NCI-H524 treated with DMSO at 0.1 percent for 48 hours (cell line): ENCODE measurements at regions not wholly inside any gene's neighbourhood (a gene's known extent, or its start where the extent isn't known, plus 50 kb on each side); places are given as distances from the start of the nearest gene placed in this dataset.

Source experiments
- DNase-seq: peaks from one replicate; lab custom pipeline; 2025; lab: John Stamatoyannopoulos, UW

DNA sequence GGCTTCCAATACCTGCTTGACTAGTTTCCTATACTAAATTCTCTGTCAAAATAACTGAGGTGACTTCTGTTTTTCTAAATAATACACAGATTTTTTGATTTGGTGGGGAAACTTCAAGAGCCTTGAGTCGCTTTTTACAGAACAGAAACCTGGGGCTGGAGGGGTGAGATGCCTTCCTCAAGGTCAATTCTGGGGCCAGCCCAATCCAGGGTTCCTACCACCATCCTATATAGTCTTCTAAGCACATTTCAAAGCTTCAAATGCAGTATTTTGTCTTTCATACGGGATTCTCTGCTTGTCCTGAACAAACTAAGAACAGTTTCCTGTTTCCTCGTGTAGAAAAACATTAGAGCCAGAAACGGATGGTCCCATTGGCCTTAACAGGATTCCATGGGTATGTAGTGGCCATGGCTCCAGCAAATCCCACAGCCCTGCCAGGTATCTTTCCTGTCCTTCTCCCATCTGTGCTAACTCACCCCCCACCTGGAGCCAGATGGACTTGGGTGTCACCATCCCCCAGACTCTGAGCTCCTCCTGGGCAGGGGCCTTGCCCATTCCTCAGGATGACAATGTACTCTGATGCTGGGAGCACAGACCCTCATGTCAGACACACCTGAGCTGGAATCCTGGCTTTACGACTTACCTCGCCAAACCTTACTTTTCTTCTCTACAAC is 146.9 kb downstream of the KLF13 start:
- peak; percentile 28 for DNase-seq

GRCh38 chr15:31474059-31474868 is 147.6 kb downstream of the KLF13 start:
- DNase-seq, result no peak

- DNase-seq, result no peak
These were observed 149.7 kb downstream of the KLF13 start for GRCh38 chr15:31476236-31476810.

DNA sequence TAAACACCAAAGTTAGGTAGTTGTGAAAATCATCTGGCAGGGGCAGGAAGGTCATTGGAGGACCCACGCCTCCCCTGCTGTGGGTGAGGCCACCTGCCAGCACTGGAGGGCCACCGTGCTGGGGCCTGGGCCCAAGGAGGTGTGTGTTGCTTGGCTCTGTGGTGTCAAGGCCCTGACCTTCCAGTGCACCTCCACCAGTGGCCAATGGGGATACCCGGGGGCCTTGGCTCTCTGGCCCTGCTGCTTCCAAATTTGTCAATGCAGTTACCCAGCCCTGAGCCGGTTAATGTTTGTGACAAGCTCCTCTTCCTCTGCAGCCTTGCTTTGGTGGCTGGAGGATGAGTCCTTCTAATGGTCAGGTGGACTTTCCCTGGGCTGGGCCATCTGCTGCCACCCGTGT is 150.2 kb downstream of the KLF13 start:
- no peak for DNase-seq

- no peak for DNase-seq
These were observed 150.7 kb downstream of the KLF13 start for GRCh38 chr15:31477301-31477700.

DNA sequence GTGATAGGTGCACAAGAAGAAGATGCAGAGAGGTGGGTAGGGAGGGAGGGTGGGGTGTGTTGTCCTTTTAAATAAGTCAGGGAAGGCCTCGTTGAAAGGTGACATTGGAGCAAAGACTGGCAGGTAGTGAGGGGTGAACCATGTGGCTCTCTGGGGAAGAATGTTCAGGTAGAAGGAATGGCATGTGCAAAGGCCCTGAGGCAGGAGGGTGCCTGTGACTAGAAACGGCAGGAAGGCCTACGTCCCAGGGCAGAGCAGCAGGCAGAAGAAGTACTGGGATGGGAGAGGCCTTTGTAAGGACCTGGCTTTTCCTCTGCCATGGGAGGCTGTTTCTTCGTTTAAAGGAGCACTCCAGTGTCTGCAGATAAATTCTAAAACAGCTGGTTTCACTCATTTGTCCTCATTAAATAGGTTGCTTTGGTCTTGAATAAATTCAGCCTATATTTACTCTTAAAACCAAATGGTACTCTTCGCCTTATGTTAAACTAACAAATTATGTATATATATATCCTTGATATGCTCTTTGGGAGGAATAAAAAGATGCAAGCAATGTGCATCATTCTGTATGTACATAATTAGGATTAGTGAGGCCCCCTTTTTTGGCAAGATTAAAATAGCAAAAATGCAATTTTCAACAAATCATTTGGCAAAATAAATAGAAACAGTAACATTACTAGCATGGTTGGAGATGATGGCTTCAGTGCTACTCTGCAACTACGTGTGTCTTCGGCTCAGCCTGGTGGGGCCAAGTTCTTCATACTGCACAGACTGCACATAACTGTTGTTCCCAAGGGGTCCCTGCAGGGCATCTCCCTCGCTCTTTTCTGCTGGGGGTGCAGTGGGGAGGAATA is 151.4 kb downstream of the KLF13 start:
- DNase-seq, result no peak

DNA sequence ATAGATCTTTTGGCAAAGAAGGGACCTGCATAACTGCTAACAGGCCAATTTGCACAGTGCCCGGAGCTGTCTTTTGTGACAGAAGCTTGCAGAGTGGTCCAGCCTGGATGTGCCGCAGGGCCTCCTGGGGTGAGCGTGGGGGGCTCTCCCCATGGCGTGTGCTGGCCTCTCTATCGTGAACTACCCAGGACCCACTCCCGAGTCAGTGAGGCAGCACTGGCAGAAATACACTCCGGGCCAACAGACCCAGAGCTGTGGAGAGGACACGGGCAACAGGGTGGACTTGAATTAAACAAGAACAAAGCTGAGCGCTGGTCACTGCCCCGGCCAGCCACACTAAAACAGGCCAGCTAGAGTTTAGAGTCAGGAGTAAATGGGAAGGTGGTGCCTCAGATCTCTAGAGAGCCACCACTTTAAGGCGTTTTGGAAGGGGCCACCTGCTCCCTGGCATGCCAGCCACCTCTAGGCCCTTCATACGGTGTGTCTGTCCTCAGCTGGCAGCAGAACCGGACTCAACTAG is 152.1 kb downstream of the KLF13 start:
- no peak for DNase-seq

- peak; percentile 60 for DNase-seq
These were observed 153.9 kb downstream of the KLF13 start for GRCh38 chr15:31480356-31481025.

GRCh38 chr15:31481142-31481541 is 154.5 kb downstream of the KLF13 start:
- DNase-seq, result no peak

DNA sequence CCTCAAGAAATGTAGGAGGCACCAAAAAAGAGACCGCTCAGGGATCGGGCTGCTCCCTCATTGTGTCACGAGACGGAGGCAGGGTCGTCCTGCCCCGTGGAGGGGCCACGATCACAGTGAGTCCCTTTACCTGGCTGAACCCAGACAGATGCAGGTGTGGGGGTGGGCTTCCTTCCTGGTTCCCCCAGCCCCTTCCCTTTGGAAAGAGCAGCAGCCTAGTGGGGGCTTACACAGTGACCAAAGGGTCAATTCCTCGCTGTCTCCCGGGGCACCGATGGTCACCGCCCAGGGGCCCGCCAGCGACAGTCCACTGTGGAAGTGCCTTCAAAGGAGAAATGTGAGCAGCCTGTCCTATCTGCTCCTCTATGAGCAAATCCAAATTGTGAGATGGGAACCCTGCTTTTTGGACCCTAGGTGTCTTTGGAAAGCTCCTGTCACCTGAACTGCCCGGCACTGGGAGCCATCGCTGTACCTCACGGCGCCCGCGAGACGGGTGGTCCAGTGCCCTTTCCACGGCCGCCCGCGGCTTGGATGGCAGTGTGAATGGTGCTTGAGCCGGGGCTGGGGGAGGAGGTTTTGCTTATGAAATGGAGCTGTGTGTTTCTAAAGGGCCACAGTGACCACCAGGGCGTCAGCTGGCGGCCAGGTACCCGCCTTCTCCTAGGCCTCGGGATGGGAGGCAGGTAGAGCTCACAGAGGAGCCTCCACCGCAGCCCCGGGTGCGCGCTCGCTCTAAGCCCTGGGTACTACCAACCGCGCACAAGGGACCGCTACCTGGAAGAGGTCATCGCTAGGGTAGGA is 155.7 kb downstream of the KLF13 start:
- no peak for DNase-seq

DNA sequence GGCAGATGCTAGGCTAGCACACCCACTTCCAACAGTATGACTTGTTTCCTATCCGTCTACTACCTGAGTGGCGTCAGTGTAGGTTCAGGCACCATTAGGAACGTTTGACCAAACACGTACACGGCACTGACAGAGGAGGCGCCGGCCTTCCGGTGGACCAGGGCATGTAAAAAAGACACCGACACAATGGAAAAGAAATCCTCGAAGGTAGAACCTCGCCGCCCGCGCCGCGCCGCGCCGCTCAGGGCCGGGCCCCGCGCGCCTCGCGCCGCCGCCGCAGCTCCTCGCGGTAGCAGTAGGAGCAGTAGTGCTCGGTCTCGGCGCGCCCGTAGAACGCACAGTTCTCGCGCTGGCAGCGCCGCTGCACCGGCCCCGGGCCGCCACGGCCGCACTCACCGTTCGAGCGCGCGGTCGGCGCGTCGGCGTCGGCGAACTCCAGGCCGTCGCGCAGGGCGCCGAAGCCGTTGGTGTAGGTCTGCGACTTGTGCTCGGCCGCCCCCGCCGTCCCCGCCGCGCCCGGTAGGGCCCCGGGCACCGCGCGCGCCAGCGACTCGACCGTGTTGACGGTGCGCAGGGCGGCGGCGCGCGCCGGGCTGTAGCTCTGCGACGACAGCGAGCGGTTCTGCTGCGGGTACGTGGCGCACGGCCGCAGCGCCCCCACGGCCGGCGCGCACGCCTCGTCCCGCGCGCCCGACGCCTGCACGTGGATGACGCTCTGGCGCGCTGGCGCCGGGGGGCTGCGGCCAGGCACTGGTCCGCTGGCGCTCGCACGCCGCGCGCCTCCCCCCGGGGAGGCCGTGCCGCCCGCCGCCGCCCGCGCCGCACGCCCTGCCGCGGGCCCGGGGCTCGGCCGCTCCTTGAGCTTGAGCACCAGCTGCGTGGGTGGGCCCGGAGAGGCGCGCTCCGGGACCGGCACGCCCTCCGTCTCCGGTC is 156.7 kb downstream of the KLF13 start:
- DNase-seq, result no peak

GRCh38 chr15:31483986-31484951 is 157.6 kb downstream of the KLF13 start:
- no peak for DNase-seq

DNA sequence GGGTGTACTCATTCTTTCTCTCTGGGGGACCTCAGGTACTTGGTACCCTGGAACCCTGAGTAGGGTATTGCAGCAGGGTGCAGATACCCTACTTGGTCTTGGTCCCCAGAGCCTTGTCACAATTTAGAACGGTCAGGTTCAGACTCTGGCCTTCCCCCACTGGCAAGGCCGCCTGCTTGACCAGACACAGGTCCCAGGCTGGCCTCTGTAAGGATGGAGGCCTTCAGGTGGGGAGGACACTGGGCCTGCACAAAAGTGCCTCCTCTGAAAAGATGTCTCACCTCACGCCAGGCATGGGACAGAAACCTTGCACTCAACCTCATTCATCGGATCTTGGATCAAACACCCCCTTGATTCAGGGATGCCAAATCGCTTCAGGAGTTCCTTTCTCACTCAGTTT is 158.4 kb downstream of the KLF13 start:
- DNase-seq, result no peak

DNA sequence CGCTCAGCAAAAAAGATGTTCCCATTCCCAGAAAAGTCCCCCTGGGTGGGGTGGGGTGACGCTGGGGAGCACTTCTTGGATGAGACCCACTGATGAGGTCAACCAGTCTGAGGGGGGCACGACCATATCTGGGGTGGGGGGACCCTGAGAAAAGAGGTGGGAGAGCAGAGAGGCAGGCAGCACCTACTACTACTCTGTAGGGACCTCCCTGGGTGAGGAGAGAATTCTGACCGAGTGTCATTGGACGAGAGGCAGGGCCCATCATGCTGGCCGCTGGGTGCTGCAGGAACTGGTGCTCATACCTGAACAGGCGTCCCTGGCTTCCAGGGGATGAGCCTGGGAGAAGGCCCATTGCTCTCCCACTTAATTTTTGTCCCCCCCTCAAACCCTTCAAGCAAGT is 158.8 kb downstream of the KLF13 start:
- DNase-seq, result no peak

- no peak for DNase-seq
These were observed 159.4 kb downstream of the KLF13 start for GRCh38 chr15:31485911-31486461.

- no peak for DNase-seq
These were observed 159.9 kb downstream of the KLF13 start for GRCh38 chr15:31486506-31486905.

DNA sequence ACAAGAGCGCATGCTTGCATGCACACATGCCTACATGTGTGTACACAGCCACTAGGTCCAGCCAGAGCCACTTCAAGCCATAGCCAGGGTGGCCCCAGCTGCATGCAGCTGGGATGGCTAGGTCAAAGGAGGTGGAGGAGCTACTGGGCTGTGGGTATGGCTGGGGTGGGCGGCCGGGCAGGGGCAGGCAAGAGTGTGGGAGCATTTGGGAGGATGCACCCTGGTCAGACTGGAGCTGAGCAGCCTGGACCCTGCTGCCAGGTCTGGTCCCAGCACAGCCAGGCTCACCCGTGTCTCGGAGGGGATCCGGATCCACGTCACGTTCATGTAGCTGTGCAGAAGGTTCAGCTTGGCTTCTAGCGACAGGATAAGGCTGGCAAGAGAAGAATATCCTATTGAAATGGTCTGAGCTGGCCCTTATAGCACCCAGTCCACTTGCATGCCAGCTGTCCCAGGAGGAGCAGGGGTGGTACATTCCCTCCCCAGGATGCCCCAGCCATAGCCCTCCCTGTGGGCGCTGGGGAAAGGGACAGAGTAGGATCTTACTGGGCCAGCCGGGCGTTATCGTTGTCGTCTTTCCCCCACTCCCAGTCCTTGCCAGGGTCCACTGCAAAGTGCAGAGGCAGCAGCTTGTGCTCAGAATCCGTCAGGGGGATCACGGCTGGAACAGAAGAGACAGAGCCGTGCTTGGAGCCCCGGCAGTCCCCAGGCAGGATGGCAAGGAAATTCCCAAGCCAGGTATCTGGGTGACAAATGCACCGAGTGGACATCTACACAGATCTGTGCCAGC is 160.5 kb downstream of the KLF13 start:
- no peak for DNase-seq
